B cell (primary cell): ENCODE measurements at regions not wholly inside any gene's neighbourhood (a gene's known extent, or its start where the extent isn't known, plus 50 kb on each side); places are given as distances from the start of the nearest gene placed in this dataset.

Experiments used
- EZH2 ChIP-seq: IDR thresholded peaks from 2 replicates; pipeline ENCODE4 v1.6.1; 2012; ENCODE audit warnings: borderline replicate concordance, low read depth, mild to moderate bottlenecking, moderate library complexity, low read length; ENCODE audit not compliant: insufficient read depth, poor library complexity, severe bottlenecking
- TF ChIP-seq, protein P1 (sequence below): fragments of 200-600 bp; IDR thresholded peaks from one replicate; pipeline ENCODE4 v1.8.0; 2022; ENCODE audit warnings: antibody characterized with exemption, mild to moderate bottlenecking

DNA sequence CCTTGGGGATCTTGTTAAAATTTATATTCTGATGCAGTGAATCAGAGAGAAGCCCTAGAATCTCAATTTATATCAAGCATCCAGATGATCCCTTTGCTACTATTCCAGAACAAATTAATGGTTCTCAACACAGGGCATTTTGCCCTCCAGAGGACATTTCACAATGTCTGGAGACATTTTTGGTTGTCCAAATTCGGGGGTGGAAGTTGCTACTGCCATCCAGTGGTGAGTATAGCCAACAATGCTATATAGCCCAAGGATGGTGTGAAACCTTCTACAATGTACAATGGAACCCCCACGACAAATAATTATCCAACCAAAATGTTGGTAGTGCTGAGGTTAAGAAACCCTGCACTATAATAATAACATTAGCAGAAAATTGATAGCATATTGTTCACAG, 2440.0 kb downstream of the PCDH7 start:
- TF ChIP-seq EZH2 = no peak
- TF ChIP-seq, protein P1, sequence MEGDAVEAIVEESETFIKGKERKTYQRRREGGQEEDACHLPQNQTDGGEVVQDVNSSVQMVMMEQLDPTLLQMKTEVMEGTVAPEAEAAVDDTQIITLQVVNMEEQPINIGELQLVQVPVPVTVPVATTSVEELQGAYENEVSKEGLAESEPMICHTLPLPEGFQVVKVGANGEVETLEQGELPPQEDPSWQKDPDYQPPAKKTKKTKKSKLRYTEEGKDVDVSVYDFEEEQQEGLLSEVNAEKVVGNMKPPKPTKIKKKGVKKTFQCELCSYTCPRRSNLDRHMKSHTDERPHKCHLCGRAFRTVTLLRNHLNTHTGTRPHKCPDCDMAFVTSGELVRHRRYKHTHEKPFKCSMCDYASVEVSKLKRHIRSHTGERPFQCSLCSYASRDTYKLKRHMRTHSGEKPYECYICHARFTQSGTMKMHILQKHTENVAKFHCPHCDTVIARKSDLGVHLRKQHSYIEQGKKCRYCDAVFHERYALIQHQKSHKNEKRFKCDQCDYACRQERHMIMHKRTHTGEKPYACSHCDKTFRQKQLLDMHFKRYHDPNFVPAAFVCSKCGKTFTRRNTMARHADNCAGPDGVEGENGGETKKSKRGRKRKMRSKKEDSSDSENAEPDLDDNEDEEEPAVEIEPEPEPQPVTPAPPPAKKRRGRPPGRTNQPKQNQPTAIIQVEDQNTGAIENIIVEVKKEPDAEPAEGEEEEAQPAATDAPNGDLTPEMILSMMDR = no peak
